A549 (cell line): ENCODE measurements at regions not wholly inside any gene's neighbourhood (a gene's known extent, or its start where the extent isn't known, plus 50 kb on each side); places are given as distances from the start of the nearest gene placed in this dataset.

Experiments used
- ATAC-seq, 2 experiments: fragments of 200-7000 bp in 1 of 2; fragments of >200 bp in 1 of 2; cut with Nextera tagmentation in 1 of 2; cut with Tn5 transposase in 1 of 2; 3 replicates each; pipeline versions ENCODE4 v1.8.0 to v1.9.1; 2018 to 2020; ENCODE audit warnings: mild to moderate bottlenecking in 1 of 2, moderate library complexity in 1 of 2
- CTCF ChIA-PET: fragments of 300-600 bp; sonication (Branson Sonifier 250); formaldehyde crosslinking; extraction: SDS; loops from one replicate; lab custom pipeline; 2021; ENCODE audit warnings: antibody characterized with exemption, inconsistent platforms; lab: Yijun Ruan, JAX
- POLR2A ChIA-PET: fragments of 350-600 bp; formaldehyde crosslinking; extraction: SDS; loops from one replicate; lab custom pipeline; 2021; ENCODE audit warnings: antibody characterized with exemption, inconsistent platforms; lab: Yijun Ruan, JAX
- DNase-seq, 2 experiments: peaks; one replicate each; pipeline versions ENCODE4 v3.0.0 to v3.0.0-alpha.2; 2011 to 2016; ENCODE audit warnings: low read depth in 1 of 2, low spot score in 1 of 2
- FAIRE-seq: peaks from 2 replicates; lab custom pipeline; 2011; peaks lifted over from hg19 to GRCh38; lab: Jason Lieb, UNC
- H3K27ac ChIP-seq, 2 experiments: fragments of >200 bp; sonication (Bioruptor Twin); formaldehyde crosslinking; 3 replicates each; pipeline ENCODE4 v1.5.1; 2016 to 2017
- H3K4me1 ChIP-seq: fragments of >200 bp; sonication (Bioruptor Twin); formaldehyde crosslinking; 3 replicates; pipeline ENCODE4 v1.6.1; 2016
- H3K4me2 ChIP-seq: fragments of >200 bp; sonication (Bioruptor Twin); formaldehyde crosslinking; 3 replicates; pipeline ENCODE4 v1.6.1; 2016
- H3K4me3 ChIP-seq: fragments of >200 bp; sonication (Bioruptor Twin); formaldehyde crosslinking; 3 replicates; pipeline ENCODE4 v1.5.1; 2016
- H3K9me3 ChIP-seq: fragments of >200 bp; sonication (Bioruptor Twin); formaldehyde crosslinking; 3 replicates; pipeline ENCODE4 v1.6.1; 2016
- BHLHE40 ChIP-seq: IDR thresholded peaks from 2 replicates; pipeline ENCODE4 v1.6.1; 2012; ENCODE audit warnings: low read depth, low read length, inconsistent platforms
- CBX2 ChIP-seq: fragments of 200-600 bp; sonication (generic); IDR thresholded peaks from 2 replicates; pipeline ENCODE4 v1.6.1; 2016; ENCODE audit warnings: low read depth, mild to moderate bottlenecking, borderline replicate concordance
- CEBPB ChIP-seq, 2 experiments: fragments of >200 bp in 1 of 2; sonication (Bioruptor Twin) in 1 of 2; formaldehyde crosslinking in 1 of 2; IDR thresholded peaks; 2 replicates each; pipeline ENCODE4 v1.6.1; 2012 to 2016
- CHD4 ChIP-seq: fragments of 200-600 bp; sonication (generic); IDR thresholded peaks from 2 replicates; pipeline ENCODE4 v1.6.1; 2016; ENCODE audit warnings: antibody characterized with exemption, mild to moderate bottlenecking, borderline replicate concordance
- EHF ChIP-seq: fragments of 250-450 bp; sonication (Bioruptor Pico); IDR thresholded peaks from 2 replicates; pipeline ENCODE4 v1.5.0; 2020; ENCODE audit warnings: mild to moderate bottlenecking
- EHMT2 ChIP-seq: fragments of 200-600 bp; sonication (generic); IDR thresholded peaks from 2 replicates; pipeline ENCODE4 v1.6.1; 2016; ENCODE audit warnings: antibody characterized with exemption, low read depth, mild to moderate bottlenecking, moderate library complexity
- ELK1 ChIP-seq: fragments of 150-350 bp; IDR thresholded peaks from 2 replicates; pipeline ENCODE4 v1.6.1; 2014; ENCODE audit warnings: low read depth, mild to moderate bottlenecking, low read length
- EP300 ChIP-seq, 2 experiments: fragments of >200 bp; sonication (Bioruptor Twin); formaldehyde crosslinking; IDR thresholded peaks; 2 replicates in 1 of 2; 3 replicates in 1 of 2; pipeline ENCODE4 v1.6.1; 2016 to 2017
- FOSL2 ChIP-seq, 2 experiments: fragments of 450-650 bp in 1 of 2; fragments of >200 bp in 1 of 2; sonication (Bioruptor Twin) in 1 of 2; formaldehyde crosslinking; IDR thresholded peaks; 2 replicates each; pipeline versions ENCODE4 v1.5.0 to v1.6.1; 2016 to 2020; ENCODE audit warnings: mild to moderate bottlenecking in 1 of 2, moderate library complexity in 1 of 2
- GATA3 ChIP-seq: IDR thresholded peaks from 2 replicates; pipeline ENCODE4 v1.6.1; 2012; ENCODE audit warnings: borderline replicate concordance
- HDAC2 ChIP-seq: fragments of 200-600 bp; sonication (generic); IDR thresholded peaks from 2 replicates; pipeline ENCODE4 v1.6.1; 2016
- HES2 ChIP-seq: fragments of >200 bp; sonication (Bioruptor Twin); formaldehyde crosslinking; IDR thresholded peaks from 2 replicates; pipeline ENCODE4 v1.6.1; 2016
- HOXA7 ChIP-seq: fragments of 250-450 bp; sonication (Bioruptor Pico); IDR thresholded peaks from 2 replicates; pipeline ENCODE4 v1.5.0; 2020; ENCODE audit warnings: mild to moderate bottlenecking, moderate library complexity
- JUNB ChIP-seq: fragments of >200 bp; sonication (Bioruptor Twin); formaldehyde crosslinking; IDR thresholded peaks from 2 replicates; pipeline ENCODE4 v1.6.1; 2016
- KDM1A ChIP-seq: fragments of 200-600 bp; sonication (generic); IDR thresholded peaks from 2 replicates; pipeline ENCODE4 v1.6.1; 2016; ENCODE audit warnings: low read depth, mild to moderate bottlenecking
- MAX ChIP-seq: IDR thresholded peaks from 2 replicates; pipeline ENCODE4 v1.6.1; 2012
- NFE2L2 ChIP-seq: fragments of 150-350 bp; conservative IDR thresholded peaks from 2 replicates; pipeline ENCODE4 v1.6.1; 2014; ENCODE audit warnings: low read length
- NPAS2 ChIP-seq: fragments of 250-450 bp; sonication (Bioruptor Pico); IDR thresholded peaks from 2 replicates; pipeline ENCODE4 v1.8.0; 2022; ENCODE audit warnings: mild to moderate bottlenecking, moderate library complexity, borderline replicate concordance
- PBX3 ChIP-seq: IDR thresholded peaks from 2 replicates; pipeline ENCODE4 v1.6.1; 2012
- POLR2AphosphoS2 ChIP-seq: conservative IDR thresholded peaks from 2 replicates; pipeline ENCODE4 v1.6.1; 2012; ENCODE audit warnings: low read length, improper control_type of control experiment, inconsistent platforms
- RNF2 ChIP-seq: fragments of 200-600 bp; sonication (generic); IDR thresholded peaks from 2 replicates; pipeline ENCODE4 v1.6.1; 2016; ENCODE audit warnings: low read depth, mild to moderate bottlenecking, antibody characterized with exemption, moderate library complexity, borderline replicate concordance
- SREBF2 ChIP-seq: fragments of 450-650 bp; IDR thresholded peaks from 2 replicates; pipeline ENCODE4 v1.6.1; 2014; ENCODE audit warnings: mild to moderate bottlenecking, moderate library complexity
- TFCP2L1 ChIP-seq: fragments of 250-450 bp; sonication (Bioruptor Pico); IDR thresholded peaks from 2 replicates; pipeline ENCODE4 v1.5.0; 2021; ENCODE audit warnings: mild to moderate bottlenecking
- TP53 ChIP-seq: fragments of 250-450 bp; sonication (Bioruptor Pico); IDR thresholded peaks from 2 replicates; pipeline ENCODE4 v1.5.0; 2021; ENCODE audit warnings: mild to moderate bottlenecking, moderate library complexity
- ZSCAN20 ChIP-seq: fragments of 250-450 bp; sonication (Bioruptor Pico); IDR thresholded peaks from 2 replicates; pipeline ENCODE4 v1.8.0; 2022; ENCODE audit warnings: mild to moderate bottlenecking, moderate library complexity
- WGBS: methylation state at CpG from one replicate; pipeline ENCODE4 v1.1.6; 2017; ENCODE audit errors: missing lambda C conversion rate; 5-methylcytosine and 5-hydroxymethylcytosine counted together

- Histone ChIP-seq H3K4me2 (no peak overlapping the region), H3K4me3 (no peak overlapping the region), H3K27ac (no peak overlapping the region), H3K9me3 (no peaks in the 10 kb centered on the region), H3K4me1 (peaks cover 13% of the 10 kb centered on the region)
- CTCF ChIA-PET, result interaction anchor here (1.2 to 16.4 kb wide), 3 partner anchors 17 to 1193 kb away, joined by 4 to 243 read pairs (median 12); partner anchors contain the start of gene IGFBP3
- FAIRE-seq (no peak), DNase-seq (no peak), ATAC-seq (no peak)
- TF ChIP-seq ZSCAN20 (no peak), RNF2 (no peak), CHD4 (no peak), POLR2AphosphoS2 (no peak), GATA3 (no peak), SREBF2 (no peak), EP300 (IDR thresholded peaks at IDR 0.05) (no peak), PBX3 (no peak), CEBPB (IDR thresholded peaks at IDR 0.05) (no peak), KDM1A (no peak), TFCP2L1 (CRISPR knock-in tag) (no peak), EHF (CRISPR knock-in tag) (no peak), BHLHE40 (no peak), JUNB (no peak), TP53 (CRISPR knock-in tag) (no peak), ELK1 (no peak), HES2 (no peak), NFE2L2 (no peak), HDAC2 (no peak)
- POLR2A ChIA-PET, result no interaction called here
- WGBS, result 79% methylated on average over 7 of the region's 7 CpGs
These were observed 498.2 kb downstream of the TNS3 start for GRCh38 chr7:47083476-47084250.

GRCh38 chr7:47080816-47081215 lies 501.1 kb downstream of the TNS3 start:
- POLR2A ChIA-PET, result no interaction called here
- H3K4me3 ChIP-seq, result no peak overlapping the region
- DNase-seq (no peak), ATAC-seq (no peak), FAIRE-seq (no peak)
- 68% methylated on average over 3 of the region's 3 CpGs for WGBS
- no peaks in the 10 kb centered on the region for H3K4me1 ChIP-seq
- no peak overlapping the region for H3K27ac ChIP-seq
- no peaks in the 10 kb centered on the region for H3K9me3 ChIP-seq
- CTCF ChIA-PET, result interaction anchor here (0.7 to 16.4 kb wide), 3 partner anchors 20 to 1190 kb away, joined by 3 to 243 read pairs (median 4); partner anchors contain the start of gene IGFBP3
- H3K4me2 ChIP-seq, result no peak overlapping the region
- TF ChIP-seq FOSL2 (IDR thresholded peaks at IDR 0.05), result no peak
- TF ChIP-seq FOSL2 (CRISPR knock-in tag; IDR thresholded peaks at IDR 0.05), result no peak
- no peak for TF ChIP-seq RNF2
- no peak for TF ChIP-seq EHMT2
- TF ChIP-seq CBX2, result no peak
- no peak for TF ChIP-seq NPAS2
- no peak for TF ChIP-seq KDM1A
- TF ChIP-seq TP53 (CRISPR knock-in tag), result no peak
- no peak for TF ChIP-seq HOXA7 (CRISPR knock-in tag)
- no peak for TF ChIP-seq MAX
